Ovary (tissue), 3 donors: ENCODE measurements at regions not wholly inside any gene's neighbourhood (a gene's known extent, or its start where the extent isn't known, plus 50 kb on each side); places are given as distances from the start of the nearest gene placed in this dataset.

Source experiments
- EP300 ChIP-seq: sonication (generic); formaldehyde crosslinking; IDR thresholded peaks from one replicate; pipeline ENCODE4 v1.6.1; 2017; ENCODE audit warnings: antibody characterized with exemption
- POLR2A ChIP-seq: fragments of 450-650 bp; IDR thresholded peaks from one replicate; pipeline ENCODE4 v1.6.1; 2017; ENCODE audit warnings: antibody characterized with exemption, mild to moderate bottlenecking, moderate library complexity
- TF ChIP-seq, protein P1 (sequence below), 3 donors: fragments of 450-650 bp in 2 of 3; fragments of 200-600 bp in 1 of 3; IDR thresholded peaks; one replicate each; pipeline versions ENCODE4 v1.5.1 to v1.8.0; 2016 to 2022; ENCODE audit warnings: antibody characterized with exemption in 3 of 3, mild to moderate bottlenecking in 1 of 3
- donor health status: DM: no; HTN: no; CAD: no.

DNA sequence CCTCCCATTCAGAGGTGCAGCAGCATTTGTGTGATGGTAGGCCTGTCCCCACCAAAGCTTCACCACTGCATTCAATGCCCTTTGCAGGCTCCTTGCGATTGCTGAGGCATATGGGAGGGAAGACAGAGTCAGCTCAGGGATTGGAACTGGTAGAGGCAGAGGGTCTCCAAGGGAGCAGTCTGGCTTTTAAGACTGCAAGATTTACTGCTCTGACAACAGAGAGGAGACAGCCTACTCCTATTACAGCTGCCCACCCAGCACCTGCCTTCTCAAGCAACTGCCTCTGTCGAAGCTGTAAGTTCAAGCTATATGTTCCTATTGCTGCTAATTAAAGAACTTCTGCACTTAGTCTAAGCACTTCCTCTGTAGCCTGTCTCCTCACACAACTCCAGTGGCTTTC is 481.8 kb downstream of the FGF13 start:
- TF ChIP-seq, protein P1, sequence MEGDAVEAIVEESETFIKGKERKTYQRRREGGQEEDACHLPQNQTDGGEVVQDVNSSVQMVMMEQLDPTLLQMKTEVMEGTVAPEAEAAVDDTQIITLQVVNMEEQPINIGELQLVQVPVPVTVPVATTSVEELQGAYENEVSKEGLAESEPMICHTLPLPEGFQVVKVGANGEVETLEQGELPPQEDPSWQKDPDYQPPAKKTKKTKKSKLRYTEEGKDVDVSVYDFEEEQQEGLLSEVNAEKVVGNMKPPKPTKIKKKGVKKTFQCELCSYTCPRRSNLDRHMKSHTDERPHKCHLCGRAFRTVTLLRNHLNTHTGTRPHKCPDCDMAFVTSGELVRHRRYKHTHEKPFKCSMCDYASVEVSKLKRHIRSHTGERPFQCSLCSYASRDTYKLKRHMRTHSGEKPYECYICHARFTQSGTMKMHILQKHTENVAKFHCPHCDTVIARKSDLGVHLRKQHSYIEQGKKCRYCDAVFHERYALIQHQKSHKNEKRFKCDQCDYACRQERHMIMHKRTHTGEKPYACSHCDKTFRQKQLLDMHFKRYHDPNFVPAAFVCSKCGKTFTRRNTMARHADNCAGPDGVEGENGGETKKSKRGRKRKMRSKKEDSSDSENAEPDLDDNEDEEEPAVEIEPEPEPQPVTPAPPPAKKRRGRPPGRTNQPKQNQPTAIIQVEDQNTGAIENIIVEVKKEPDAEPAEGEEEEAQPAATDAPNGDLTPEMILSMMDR (IDR thresholded peaks at IDR 0.05) = no peak
- TF ChIP-seq POLR2A (no peak), EP300 (no peak)
